Gastroesophageal sphincter (tissue), 4 donors: ENCODE measurements at regions not wholly inside any gene's neighbourhood (a gene's known extent, or its start where the extent isn't known, plus 50 kb on each side); places are given as distances from the start of the nearest gene placed in this dataset.

ENCODE experiments used
- ATAC-seq: fragments of 150-250 bp; one replicate; pipeline ENCODE4 v1.9.1; 2016; ENCODE audit warnings: mild to moderate bottlenecking, moderate library complexity
- H3K27ac ChIP-seq, 4 donors: fragments of 200-600 bp; sonication (generic) in 3 of 4; 1 replicate in 3 of 4; 2 replicates in 1 of 4; pipeline ENCODE4 v1.5.1; 2016 to 2019
- H3K27me3 ChIP-seq: fragments of 200-600 bp; sonication (generic); one replicate; pipeline ENCODE4 v1.5.1; 2019
- H3K36me3 ChIP-seq, 2 donors: fragments of 200-600 bp; sonication (generic); one replicate each; pipeline ENCODE4 v1.5.1; 2019; ENCODE audit warnings: control low read depth in 1 of 2
- H3K4me1 ChIP-seq, 3 donors: fragments of 200-600 bp; sonication (generic); 1 replicate in 2 of 3; 2 replicates in 1 of 3; pipeline ENCODE4 v1.5.1; 2016 to 2019; ENCODE audit warnings: control low read depth in 2 of 3
- H3K4me3 ChIP-seq, 2 donors: fragments of 200-600 bp; sonication (generic); one replicate each; pipeline ENCODE4 v1.5.1; 2019; ENCODE audit warnings: mild to moderate bottlenecking in 1 of 2, moderate library complexity in 1 of 2
- H3K9me3 ChIP-seq, 3 donors: fragments of 200-600 bp; sonication (generic); one replicate each; pipeline ENCODE4 v1.5.1; 2017 to 2019; ENCODE audit warnings: control low read depth in 2 of 3
- CTCF ChIP-seq, 4 experiments: fragments of 200-600 bp in 2 of 4; fragments of 450-650 bp in 2 of 4; sonication (generic) in 1 of 4; IDR thresholded peaks; one replicate each; pipeline ENCODE4 v1.5.1; 2017 to 2019; ENCODE audit warnings: antibody characterized with exemption in 4 of 4, mild to moderate bottlenecking in 2 of 4, moderate library complexity in 2 of 4
- EP300 ChIP-seq: sonication (generic); formaldehyde crosslinking; IDR thresholded peaks from one replicate; pipeline ENCODE4 v1.6.1; 2017; ENCODE audit warnings: antibody characterized with exemption, mild to moderate bottlenecking
- POLR2A ChIP-seq, 2 donors: fragments of 450-650 bp; IDR thresholded peaks; one replicate each; pipeline ENCODE4 v1.6.1; 2017; ENCODE audit warnings: antibody characterized with exemption in 2 of 2, mild to moderate bottlenecking in 2 of 2, moderate library complexity in 1 of 2
- POLR2AphosphoS5 ChIP-seq: sonication (generic); formaldehyde crosslinking; IDR thresholded peaks from one replicate; pipeline ENCODE4 v1.6.1; 2017; ENCODE audit warnings: antibody characterized with exemption
- WGBS, 2 donors: methylation state at CpG; one replicate each; pipeline ENCODE4 v1.1.5; 2018; ENCODE audit warnings: low coverage in 1 of 2; 5-methylcytosine and 5-hydroxymethylcytosine counted together

GRCh38 chr5:125604104-125604503 lies 819.1 kb upstream of the GRAMD2B start:
- Histone ChIP-seq H3K27me3 (no peaks in the 10 kb centered on the region), H3K4me3 (no peak overlapping the region), H3K9me3 (no peaks in the 10 kb centered on the region), H3K27ac (no peak overlapping the region), H3K36me3 (no peaks in the 10 kb centered on the region), H3K4me1 (no peaks in the 10 kb centered on the region)
- 83 to 95% methylated on average over 3 of the region's 3 CpGs for WGBS, 2 donors
- no peak for ATAC-seq
- TF ChIP-seq CTCF (IDR thresholded peaks at IDR 0.05) (no peak), EP300 (no peak), POLR2AphosphoS5 (no peak), POLR2A (IDR thresholded peaks at IDR 0.05) (no peak)

GRCh38 chr5:125607018-125607417 lies 816.2 kb upstream of the GRAMD2B start:
- H3K9me3 ChIP-seq, result no peaks in the 10 kb centered on the region
- 50 to 71% methylated on average over 1 to 2 of the region's 2 CpGs for WGBS, 2 donors
- H3K36me3 ChIP-seq, result no peaks in the 10 kb centered on the region
- H3K27ac ChIP-seq, result no peak overlapping the region
- TF ChIP-seq POLR2AphosphoS5, result no peak
- TF ChIP-seq CTCF (IDR thresholded peaks at IDR 0.05), result no peak
- no peak for TF ChIP-seq EP300
- TF ChIP-seq POLR2A (IDR thresholded peaks at IDR 0.05), result no peak
- no peaks in the 10 kb centered on the region for H3K27me3 ChIP-seq
- H3K4me3 ChIP-seq, result no peak overlapping the region
- no peaks in the 10 kb centered on the region for H3K4me1 ChIP-seq
- no peak for ATAC-seq

GRCh38 chr5:125609011-125609410 lies 814.2 kb upstream of the GRAMD2B start:
- no peak for ATAC-seq
- H3K4me1 ChIP-seq, result peaks cover 0 to 4% (median 0%) of the 10 kb centered on the region in 3 donors
- no peaks in the 10 kb centered on the region for H3K9me3 ChIP-seq
- TF ChIP-seq POLR2AphosphoS5, result no peak
- TF ChIP-seq POLR2A (IDR thresholded peaks at IDR 0.05), result no peak
- no peak for TF ChIP-seq EP300
- TF ChIP-seq CTCF (IDR thresholded peaks at IDR 0.05), result no peak
- H3K4me3 ChIP-seq, result no peak overlapping the region
- WGBS, 2 donors, result 83% methylated on average over 1 of the region's 1 CpG; no CpG with 5 or more reads in 1 of the 2 donors
- H3K27ac ChIP-seq, result no peak overlapping the region
- H3K36me3 ChIP-seq, result no peaks in the 10 kb centered on the region
- no peaks in the 10 kb centered on the region for H3K27me3 ChIP-seq

- no peak overlapping the region for H3K4me3 ChIP-seq
- peaks cover 0 to 4% (median 0%) of the 10 kb centered on the region in 3 donors for H3K4me1 ChIP-seq
- 69 to 71% methylated on average over 2 of the region's 2 CpGs for WGBS, 2 donors
- no peak for ATAC-seq
- TF ChIP-seq CTCF (IDR thresholded peaks at IDR 0.05) (no peak), POLR2AphosphoS5 (no peak), EP300 (no peak), POLR2A (IDR thresholded peaks at IDR 0.05) (no peak)
- no peaks in the 10 kb centered on the region for H3K9me3 ChIP-seq
- H3K36me3 ChIP-seq, result no peaks in the 10 kb centered on the region
- H3K27me3 ChIP-seq, result no peaks in the 10 kb centered on the region
- no peak overlapping the region for H3K27ac ChIP-seq
Observed at GRCh38 chr5:125610892-125611291, 812.3 kb upstream of the GRAMD2B start.

GRCh38 chr5:125611541-125611940 lies 811.7 kb upstream of the GRAMD2B start:
- Histone ChIP-seq H3K4me1 (peaks cover 0 to 4% (median 0%) of the 10 kb centered on the region in 3 donors), H3K27me3 (no peaks in the 10 kb centered on the region), H3K4me3 (no peak overlapping the region), H3K9me3 (no peaks in the 10 kb centered on the region), H3K27ac (no peak overlapping the region), H3K36me3 (no peaks in the 10 kb centered on the region)
- no peak for ATAC-seq
- no peak for TF ChIP-seq POLR2A (IDR thresholded peaks at IDR 0.05)
- no peak for TF ChIP-seq POLR2AphosphoS5
- TF ChIP-seq EP300, result no peak
- TF ChIP-seq CTCF (IDR thresholded peaks at IDR 0.05), result no peak
